LNCaP clone FGC (cell line): ENCODE measurements at regions not wholly inside any gene's neighbourhood (a gene's known extent, or its start where the extent isn't known, plus 50 kb on each side); places are given as distances from the start of the nearest gene placed in this dataset.

Experiments used
- DNase-seq: peaks from one replicate; pipeline ENCODE4 v3.0.0-alpha.2; 2011; ENCODE audit warnings: low read depth
- H3K4me3 ChIP-seq: 2 replicates; pipeline ENCODE4 v1.5.1; 2011; ENCODE audit warnings: mild to moderate bottlenecking, low read depth, low read length, control low read depth
- CTCF ChIP-seq: IDR thresholded peaks from 2 replicates; pipeline ENCODE4 v1.5.1; 2012; ENCODE audit warnings: mild to moderate bottlenecking; ENCODE audit not compliant: control insufficient read depth, insufficient read depth; ENCODE audit errors: extremely low read depth

- DNase-seq: no peak
- TF ChIP-seq CTCF: no peak
- H3K4me3 ChIP-seq: no peak overlapping the region
Measured at GRCh38 chr1:56052041-56052440, 527.3 kb downstream of the PLPP3 start.

GRCh38 chr1:56050911-56051310 lies 528.5 kb downstream of the PLPP3 start:
- no peak overlapping the region for H3K4me3 ChIP-seq
- TF ChIP-seq CTCF: no peak
- no peak for DNase-seq

- no peak overlapping the region for H3K4me3 ChIP-seq
- no peak for DNase-seq
- TF ChIP-seq CTCF: no peak
Measured at GRCh38 chr1:56045477-56045876, 533.9 kb downstream of the PLPP3 start.

- DNase-seq: no peak
- TF ChIP-seq CTCF: no peak
- no peak overlapping the region for H3K4me3 ChIP-seq
Measured at GRCh38 chr1:56045062-56045461, 534.3 kb downstream of the PLPP3 start.

GRCh38 chr1:56036479-56036878 lies 542.9 kb downstream of the PLPP3 start:
- TF ChIP-seq CTCF: no peak
- H3K4me3 ChIP-seq: no peak overlapping the region
- DNase-seq: peak; percentile 15

- no peak for DNase-seq
- no peak for TF ChIP-seq CTCF
- no peak overlapping the region for H3K4me3 ChIP-seq
Measured at GRCh38 chr1:56034847-56035481, 544.4 kb downstream of the PLPP3 start.

- no peak for DNase-seq
- H3K4me3 ChIP-seq: no peak overlapping the region
- no peak for TF ChIP-seq CTCF
Measured at GRCh38 chr1:56034222-56034621, 545.1 kb downstream of the PLPP3 start.
